IPS-20b (cell line): ENCODE measurements at regions not wholly inside any gene's neighbourhood (a gene's known extent, or its start where the extent isn't known, plus 50 kb on each side); places are given as distances from the start of the nearest gene placed in this dataset.
A peak's percentile ranks its signal among the peaks of the same experiment; 100 is the strongest.

Experiments
- H3K27ac ChIP-seq: one replicate; pipeline ENCODE4 v1.5.1; 2013; ENCODE audit warnings: low read length
- H3K27me3 ChIP-seq: 2 replicates; pipeline ENCODE4 v1.6.1; 2013; ENCODE audit warnings: mild to moderate bottlenecking, low read length, inconsistent platforms; ENCODE audit not compliant: insufficient read depth
- H3K36me3 ChIP-seq: 2 replicates; pipeline ENCODE4 v1.6.1; 2013; ENCODE audit warnings: low read depth, mild to moderate bottlenecking, inconsistent platforms, low read length, moderate library complexity; ENCODE audit not compliant: insufficient read depth
- H3K4me1 ChIP-seq: 2 replicates; pipeline ENCODE4 v1.6.1; 2013; ENCODE audit warnings: mild to moderate bottlenecking, control low read depth, inconsistent platforms, low read length, moderate library complexity; ENCODE audit not compliant: insufficient read depth
- H3K4me3 ChIP-seq: 2 replicates; pipeline ENCODE4 v1.5.1; 2013; ENCODE audit warnings: mild to moderate bottlenecking, low read length, inconsistent platforms
- H3K9ac ChIP-seq: 2 replicates; pipeline ENCODE4 v1.6.1; 2013; ENCODE audit warnings: low read depth, mild to moderate bottlenecking, inconsistent platforms, low read length, moderate library complexity
- H3K9me3 ChIP-seq: 2 replicates; pipeline ENCODE4 v1.6.1; 2013; ENCODE audit warnings: mild to moderate bottlenecking, low read depth, low read length, inconsistent platforms; ENCODE audit not compliant: insufficient read depth

GRCh38 chr13:37241786-37242185 lies 136.3 kb upstream of the CSNK1A1L start:
- Histone ChIP-seq H3K4me3 (no peak overlapping the region), H3K9me3 (no peaks in the 10 kb centered on the region; the same call in 1 of the 2 replicates), H3K36me3 (no peaks in the 10 kb centered on the region), H3K4me1 (no peaks in the 10 kb centered on the region), H3K27me3 (no peaks in the 10 kb centered on the region), H3K27ac (no peak overlapping the region), H3K9ac (no peak overlapping the region)

GRCh38 chr13:37230346-37230745 lies 124.9 kb upstream of the CSNK1A1L start:
- Histone ChIP-seq H3K4me1 (no peaks in the 10 kb centered on the region), H3K27me3 (no peaks in the 10 kb centered on the region), H3K36me3 (no peaks in the 10 kb centered on the region), H3K9ac (no peak overlapping the region), H3K27ac (no peak overlapping the region), H3K9me3 (no peaks in the 10 kb centered on the region), H3K4me3 (no peak overlapping the region)

GRCh38 chr13:37229931-37230330 lies 124.5 kb upstream of the CSNK1A1L start:
- H3K9me3 ChIP-seq: no peaks in the 10 kb centered on the region
- H3K9ac ChIP-seq: no peak overlapping the region
- H3K4me1 ChIP-seq: no peaks in the 10 kb centered on the region
- H3K27ac ChIP-seq: no peak overlapping the region
- H3K36me3 ChIP-seq: no peaks in the 10 kb centered on the region
- no peak overlapping the region for H3K4me3 ChIP-seq
- H3K27me3 ChIP-seq: no peaks in the 10 kb centered on the region

- H3K27ac ChIP-seq: no peak overlapping the region
These were observed 121.5 kb upstream of the CSNK1A1L start for GRCh38 chr13:37226971-37227370.

GRCh38 chr13:37225414-37226070 lies 120.1 kb upstream of the CSNK1A1L start:
- Histone ChIP-seq H3K27ac (no peak overlapping the region), H3K36me3 (no peaks in the 10 kb centered on the region), H3K9me3 (no peaks in the 10 kb centered on the region), H3K27me3 (no peaks in the 10 kb centered on the region), H3K4me1 (no peaks in the 10 kb centered on the region), H3K9ac (no peak overlapping the region), H3K4me3 (no peak overlapping the region)

More at GRCh38 chr13:37226971-37227370, 121.5 kb upstream of the CSNK1A1L start:
- no peaks in the 10 kb centered on the region for H3K4me1 ChIP-seq
- H3K36me3 ChIP-seq: no peaks in the 10 kb centered on the region
- H3K9me3 ChIP-seq: no peaks in the 10 kb centered on the region
- H3K9ac ChIP-seq: no peak overlapping the region
- H3K4me3 ChIP-seq: no peak overlapping the region
- no peaks in the 10 kb centered on the region for H3K27me3 ChIP-seq

- Histone ChIP-seq H3K4me3 (no peak overlapping the region), H3K4me1 (no peaks in the 10 kb centered on the region), H3K27me3 (no peaks in the 10 kb centered on the region), H3K9ac (no peak overlapping the region), H3K27ac (no peak overlapping the region), H3K9me3 (no peaks in the 10 kb centered on the region), H3K36me3 (no peaks in the 10 kb centered on the region)
These were observed 110.9 kb upstream of the CSNK1A1L start for GRCh38 chr13:37216331-37216730.

- Histone ChIP-seq H3K9me3 (no peaks in the 10 kb centered on the region), H3K9ac (no peak overlapping the region), H3K27ac (no peak overlapping the region), H3K36me3 (no peaks in the 10 kb centered on the region), H3K4me1 (no peaks in the 10 kb centered on the region), H3K4me3 (no peak overlapping the region), H3K27me3 (no peaks in the 10 kb centered on the region)
These were observed 107.4 kb upstream of the CSNK1A1L start for GRCh38 chr13:37212826-37213225.

- Histone ChIP-seq H3K4me1 (no peaks in the 10 kb centered on the region), H3K36me3 (no peaks in the 10 kb centered on the region), H3K9ac (no peak overlapping the region), H3K27me3 (no peaks in the 10 kb centered on the region), H3K4me3 (no peak overlapping the region), H3K9me3 (no peaks in the 10 kb centered on the region), H3K27ac (no peak overlapping the region)
These were observed 106.0 kb upstream of the CSNK1A1L start for GRCh38 chr13:37211487-37211886.

GRCh38 chr13:37209621-37210580 lies 104.4 kb upstream of the CSNK1A1L start:
- Histone ChIP-seq H3K9ac (no peak overlapping the region), H3K27ac (no peak overlapping the region), H3K4me1 (no peaks in the 10 kb centered on the region), H3K36me3 (no peaks in the 10 kb centered on the region), H3K4me3 (no peak overlapping the region), H3K27me3 (no peaks in the 10 kb centered on the region), H3K9me3 (no peaks in the 10 kb centered on the region)

GRCh38 chr13:37207691-37208451 lies 102.4 kb upstream of the CSNK1A1L start:
- H3K9me3 ChIP-seq: no peaks in the 10 kb centered on the region
- no peaks in the 10 kb centered on the region for H3K27me3 ChIP-seq
- no peaks in the 10 kb centered on the region for H3K4me1 ChIP-seq
- H3K4me3 ChIP-seq: no peak overlapping the region
- H3K36me3 ChIP-seq: no peaks in the 10 kb centered on the region
- no peak overlapping the region for H3K9ac ChIP-seq
- no peak overlapping the region for H3K27ac ChIP-seq

GRCh38 chr13:37202264-37202663 lies 96.8 kb upstream of the CSNK1A1L start:
- Histone ChIP-seq H3K9ac (no peak overlapping the region), H3K27ac (peak overlapping the region; percentile 23), H3K27me3 (no peaks in the 10 kb centered on the region), H3K36me3 (no peaks in the 10 kb centered on the region), H3K4me1 (peaks cover 34% of the 10 kb centered on the region), H3K4me3 (no peak overlapping the region), H3K9me3 (no peaks in the 10 kb centered on the region)
